CD4-positive, alpha-beta memory T cell (primary cell): ENCODE measurements at regions not wholly inside any gene's neighbourhood (a gene's known extent, or its start where the extent isn't known, plus 50 kb on each side); places are given as distances from the start of the nearest gene placed in this dataset.

ENCODE experiments used
- CTCF ChIA-PET: fragments of 350-600 bp; sonication (Branson Sonifier 250); formaldehyde crosslinking; loops from one replicate; lab custom pipeline; 2021; ENCODE audit warnings: inconsistent platforms; ENCODE audit not compliant: partially characterized antibody; lab: Charles Lee
- POLR2A ChIA-PET: fragments of 350-600 bp; sonication (Branson Sonifier 250); formaldehyde crosslinking; loops from one replicate; lab custom pipeline; 2021; ENCODE audit not compliant: partially characterized antibody; lab: Charles Lee
- DNase-seq, 5 donors: peaks; one replicate each; pipeline versions ENCODE4 v3.0.0 to v3.0.0-alpha.2; 2020 to 2022; ENCODE audit warnings: mixed read lengths in 1 of 5
- H3K27ac ChIP-seq: one replicate; pipeline ENCODE4 v1.7.0; 2013; ENCODE audit warnings: low read depth, low read length
- H3K27me3 ChIP-seq: 2 replicates; pipeline ENCODE4 v1.7.0; 2013; ENCODE audit warnings: mild to moderate bottlenecking, low read length, moderate library complexity; ENCODE audit not compliant: insufficient read depth
- H3K36me3 ChIP-seq: 2 replicates; pipeline ENCODE4 v1.7.0; 2013; ENCODE audit warnings: mild to moderate bottlenecking, low read length, moderate library complexity; ENCODE audit not compliant: insufficient read depth
- H3K4me1 ChIP-seq: 2 replicates; pipeline ENCODE4 v1.7.0; 2013; ENCODE audit warnings: mild to moderate bottlenecking, low read length, moderate library complexity; ENCODE audit not compliant: insufficient read depth
- H3K4me3 ChIP-seq, 2 donors: one replicate each; pipeline ENCODE4 v1.7.0; 2013; ENCODE audit warnings: low read length in 2 of 2, mild to moderate bottlenecking in 1 of 2
- H3K9me3 ChIP-seq, 2 donors: one replicate each; pipeline ENCODE4 v1.7.0; 2013; ENCODE audit warnings: low read length in 2 of 2, control low read depth in 1 of 2; ENCODE audit not compliant: control insufficient read depth in 1 of 2
- H3K27ac Mint-ChIP-seq, 7 donors: one replicate each; pipeline ENCODE4 v1.8.0; 2020 to 2021; ENCODE audit warnings: mixed read lengths in 7 of 7, mild to moderate bottlenecking in 6 of 7, inconsistent platforms in 3 of 7, moderate library complexity in 3 of 7
- H3K27me3 Mint-ChIP-seq, 2 donors: one replicate each; pipeline ENCODE4 v1.8.0; 2020 to 2021; ENCODE audit warnings: mixed read lengths in 2 of 2
- H3K36me3 Mint-ChIP-seq, 2 donors: one replicate each; pipeline ENCODE4 v1.8.0; 2020 to 2021; ENCODE audit warnings: mixed read lengths in 2 of 2, inconsistent platforms in 1 of 2, mild to moderate bottlenecking in 1 of 2
- H3K4me1 Mint-ChIP-seq, 4 donors: one replicate each; pipeline ENCODE4 v1.8.0; 2020 to 2021; ENCODE audit warnings: mixed read lengths in 4 of 4, mild to moderate bottlenecking in 1 of 4
- H3K4me3 Mint-ChIP-seq, 8 donors: one replicate each; pipeline ENCODE4 v1.8.0; 2020 to 2021; ENCODE audit warnings: mixed read lengths in 8 of 8, mild to moderate bottlenecking in 7 of 8, moderate library complexity in 6 of 8, inconsistent platforms in 3 of 8
- H3K9me3 Mint-ChIP-seq, 8 donors: one replicate each; pipeline ENCODE4 v1.8.0; 2020 to 2021; ENCODE audit warnings: mixed read lengths in 8 of 8, mild to moderate bottlenecking in 5 of 8, inconsistent platforms in 3 of 8, moderate library complexity in 1 of 8
- intact Hi-C: fragments of 100-400 bp; cut with micrococcal nuclease; formaldehyde crosslinking; loops from one replicate; pipeline ENCODE4 v1.15.1; 2023

GRCh38 chr11:22567759-22568158 is 57.9 kb downstream of the FANCF start:
- no peaks in the 10 kb centered on the region for H3K4me1 Mint-ChIP-seq
- no peak overlapping the region for H3K27ac Mint-ChIP-seq
- Histone ChIP-seq H3K27ac (no peak overlapping the region), H3K36me3 (no peaks in the 10 kb centered on the region), H3K9me3 (no peaks in the 10 kb centered on the region), H3K4me3 (no peak overlapping the region), H3K27me3 (no peaks in the 10 kb centered on the region), H3K4me1 (no peaks in the 10 kb centered on the region)
- DNase-seq = no peak
- no peak overlapping the region for H3K4me3 Mint-ChIP-seq
- no peaks in the 10 kb centered on the region for H3K36me3 Mint-ChIP-seq
- H3K9me3 Mint-ChIP-seq = peaks cover 0 to 7% (median 0%) of the 10 kb centered on the region in 8 donors
- CTCF ChIA-PET = no interaction called here
- peaks cover 7 to 10% of the 10 kb centered on the region in 2 donors for H3K27me3 Mint-ChIP-seq
- intact Hi-C loops = no loop called here
- POLR2A ChIA-PET = no interaction called here

DNA sequence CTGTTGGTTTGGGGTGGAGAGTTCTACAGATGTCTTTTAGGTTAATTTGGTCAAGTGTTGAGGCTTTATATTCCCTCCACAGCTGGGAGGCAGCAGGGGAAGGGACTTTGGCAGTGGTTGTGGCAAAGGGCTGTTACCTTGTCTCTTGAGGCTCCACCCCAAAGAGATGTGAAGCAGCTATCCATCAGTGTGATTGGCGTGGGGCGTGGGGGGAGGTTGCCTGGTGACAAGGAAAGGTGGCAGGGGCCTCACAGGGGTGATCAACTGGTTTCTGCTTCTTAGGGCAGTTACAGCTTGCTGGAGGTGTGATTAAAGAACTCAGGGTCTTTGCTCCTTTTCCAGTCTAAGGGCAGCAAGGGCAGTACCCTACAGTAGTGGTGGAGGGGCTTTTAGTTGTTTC is 59.3 kb downstream of the FANCF start:
- Histone ChIP-seq H3K27me3 (no peaks in the 10 kb centered on the region), H3K27ac (no peak overlapping the region), H3K4me3 (no peak overlapping the region), H3K4me1 (no peaks in the 10 kb centered on the region), H3K36me3 (no peaks in the 10 kb centered on the region), H3K9me3 (no peaks in the 10 kb centered on the region)
- H3K4me1 Mint-ChIP-seq = no peaks in the 10 kb centered on the region
- DNase-seq = no peak
- H3K36me3 Mint-ChIP-seq = no peaks in the 10 kb centered on the region
- H3K9me3 Mint-ChIP-seq = peaks cover 0 to 7% (median 0%) of the 10 kb centered on the region in 8 donors
- H3K27me3 Mint-ChIP-seq = peaks cover 5 to 8% of the 10 kb centered on the region in 2 donors
- POLR2A ChIA-PET = no interaction called here
- CTCF ChIA-PET = no interaction called here
- H3K27ac Mint-ChIP-seq = no peak overlapping the region
- H3K4me3 Mint-ChIP-seq = no peak overlapping the region
- intact Hi-C loops = no loop called here

DNA sequence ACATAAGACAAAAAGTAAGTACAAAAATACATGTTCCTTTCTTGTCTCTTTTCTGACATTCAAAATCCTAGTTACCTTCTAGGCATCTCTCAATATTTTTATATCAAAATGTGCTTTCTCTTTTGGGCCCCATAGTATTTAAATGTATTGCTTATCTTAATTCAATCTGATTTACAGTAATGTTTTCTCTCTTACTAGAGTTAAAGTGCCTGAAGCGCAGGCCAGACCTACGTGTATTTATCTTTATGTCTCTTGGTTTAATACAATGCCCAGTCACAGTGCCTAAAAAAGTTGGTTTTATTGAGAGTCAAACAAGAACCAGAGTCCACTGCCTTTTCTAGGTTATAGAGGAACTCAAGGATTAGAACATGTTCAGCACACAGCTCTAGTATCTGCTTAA is 64.3 kb downstream of the FANCF start:
- Histone ChIP-seq H3K9me3 (no peaks in the 10 kb centered on the region), H3K36me3 (no peaks in the 10 kb centered on the region), H3K4me1 (no peaks in the 10 kb centered on the region), H3K27ac (no peak overlapping the region), H3K4me3 (no peak overlapping the region), H3K27me3 (no peaks in the 10 kb centered on the region)
- H3K4me1 Mint-ChIP-seq = no peaks in the 10 kb centered on the region
- CTCF ChIA-PET = no interaction called here
- no peak overlapping the region for H3K27ac Mint-ChIP-seq
- peaks cover 0 to 7% (median 0%) of the 10 kb centered on the region in 8 donors for H3K9me3 Mint-ChIP-seq
- H3K27me3 Mint-ChIP-seq = peaks cover 4 to 8% of the 10 kb centered on the region in 2 donors
- no peak for DNase-seq
- intact Hi-C loops = no loop called here
- POLR2A ChIA-PET = no interaction called here
- H3K36me3 Mint-ChIP-seq = no peaks in the 10 kb centered on the region
- no peak overlapping the region for H3K4me3 Mint-ChIP-seq

GRCh38 chr11:22559416-22559815 is 66.2 kb downstream of the FANCF start:
- POLR2A ChIA-PET = no interaction called here

GRCh38 chr11:22558664-22559063 is 67.0 kb downstream of the FANCF start:
- no peak overlapping the region for H3K27ac ChIP-seq
- no peaks in the 10 kb centered on the region for H3K36me3 ChIP-seq
- no peak overlapping the region for H3K4me3 ChIP-seq
- Mint-ChIP-seq H3K4me3 (no peak overlapping the region), H3K9me3 (no peaks in the 10 kb centered on the region), H3K27ac (no peak overlapping the region), H3K36me3 (no peaks in the 10 kb centered on the region), H3K27me3 (peaks cover 2 to 3% of the 10 kb centered on the region in 2 donors), H3K4me1 (no peaks in the 10 kb centered on the region)
- no peaks in the 10 kb centered on the region for H3K27me3 ChIP-seq
- ChIA-PET CTCF (no interaction called here), POLR2A (no interaction called here)
- intact Hi-C loops = no loop called here
- H3K9me3 ChIP-seq = no peaks in the 10 kb centered on the region
- no peak for DNase-seq
- no peaks in the 10 kb centered on the region for H3K4me1 ChIP-seq

More at GRCh38 chr11:22559416-22559815, 66.2 kb downstream of the FANCF start:
- no peak overlapping the region for H3K27ac Mint-ChIP-seq
- Histone ChIP-seq H3K4me1 (no peaks in the 10 kb centered on the region), H3K27me3 (no peaks in the 10 kb centered on the region), H3K27ac (no peak overlapping the region), H3K9me3 (no peaks in the 10 kb centered on the region), H3K4me3 (no peak overlapping the region), H3K36me3 (no peaks in the 10 kb centered on the region)
- no peak for DNase-seq
- peaks cover 2 to 3% of the 10 kb centered on the region in 2 donors for H3K27me3 Mint-ChIP-seq
- H3K4me3 Mint-ChIP-seq = no peak overlapping the region
- peaks cover 0 to 3% (median 0%) of the 10 kb centered on the region in 8 donors for H3K9me3 Mint-ChIP-seq
- intact Hi-C loops = no loop called here
- CTCF ChIA-PET = no interaction called here
- no peaks in the 10 kb centered on the region for H3K36me3 Mint-ChIP-seq
- no peaks in the 10 kb centered on the region for H3K4me1 Mint-ChIP-seq

DNA sequence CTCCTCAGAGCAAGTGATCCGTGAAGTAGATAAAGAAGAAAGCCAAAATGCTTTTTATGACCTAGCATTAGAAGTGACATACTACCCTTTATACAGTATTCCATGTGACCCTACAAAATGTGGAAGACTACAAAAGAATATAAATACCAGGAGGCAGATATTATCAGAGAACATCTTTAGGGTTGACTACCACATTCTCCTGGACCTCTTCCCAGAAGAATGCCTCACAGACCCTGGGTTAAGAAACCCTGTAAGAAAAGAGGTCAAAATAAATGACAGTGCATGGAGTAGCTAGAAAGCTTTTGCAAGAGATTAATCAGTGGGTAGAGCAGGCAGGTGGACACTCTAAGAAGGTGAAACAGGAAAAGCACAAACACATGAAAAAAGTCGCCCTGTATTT is 69.2 kb downstream of the FANCF start:
- no peak overlapping the region for H3K27ac ChIP-seq
- no peaks in the 10 kb centered on the region for H3K36me3 Mint-ChIP-seq
- no peaks in the 10 kb centered on the region for H3K9me3 ChIP-seq
- H3K27ac Mint-ChIP-seq = no peak overlapping the region
- ChIA-PET POLR2A (no interaction called here), CTCF (no interaction called here)
- H3K4me3 Mint-ChIP-seq = no peak overlapping the region
- H3K9me3 Mint-ChIP-seq = peaks cover 0 to 2% (median 0%) of the 10 kb centered on the region in 8 donors
- H3K36me3 ChIP-seq = no peaks in the 10 kb centered on the region
- peaks cover 3% of the 10 kb centered on the region in 2 donors for H3K27me3 Mint-ChIP-seq
- no peak overlapping the region for H3K4me3 ChIP-seq
- no peak for DNase-seq
- no peaks in the 10 kb centered on the region for H3K27me3 ChIP-seq
- no peaks in the 10 kb centered on the region for H3K4me1 ChIP-seq
- intact Hi-C loops = no loop called here
- no peaks in the 10 kb centered on the region for H3K4me1 Mint-ChIP-seq

DNA sequence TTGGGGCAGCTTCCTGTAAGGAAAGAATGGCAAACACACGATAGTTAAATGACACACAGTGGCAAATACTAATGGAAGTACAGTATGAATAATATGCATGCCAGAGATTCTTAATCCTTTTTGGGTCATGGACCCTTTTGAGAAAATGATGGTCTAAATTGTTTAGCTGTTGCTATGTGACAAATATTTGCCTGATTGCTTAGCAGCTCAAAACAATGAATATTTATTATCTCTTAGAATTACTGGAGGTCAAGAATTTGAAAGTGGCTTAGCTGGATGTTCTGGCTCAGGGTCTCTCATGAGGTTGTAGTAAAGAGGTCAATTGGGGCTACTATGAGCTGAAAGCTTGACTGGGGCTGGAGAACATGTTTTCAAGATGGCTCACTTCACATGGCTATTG is 69.7 kb downstream of the FANCF start:
- no peak for DNase-seq
- POLR2A ChIA-PET = no interaction called here

GRCh38 chr11:22554221-22554620 is 71.4 kb downstream of the FANCF start:
- no peaks in the 10 kb centered on the region for H3K4me1 Mint-ChIP-seq
- H3K4me3 Mint-ChIP-seq = no peak overlapping the region
- Histone ChIP-seq H3K4me3 (no peak overlapping the region), H3K9me3 (no peaks in the 10 kb centered on the region), H3K4me1 (no peaks in the 10 kb centered on the region), H3K27me3 (no peaks in the 10 kb centered on the region), H3K27ac (no peak overlapping the region), H3K36me3 (no peaks in the 10 kb centered on the region)
- no peak for DNase-seq
- H3K9me3 Mint-ChIP-seq = peaks cover 0 to 2% (median 0%) of the 10 kb centered on the region in 8 donors
- ChIA-PET POLR2A (no interaction called here), CTCF (no interaction called here)
- intact Hi-C loops = no loop called here
- H3K36me3 Mint-ChIP-seq = no peaks in the 10 kb centered on the region
- H3K27me3 Mint-ChIP-seq = peaks cover 4% of the 10 kb centered on the region in 2 donors
- no peak overlapping the region for H3K27ac Mint-ChIP-seq

More for the DNA sequence above, 69.7 kb downstream of the FANCF start:
- Histone ChIP-seq H3K4me1 (no peaks in the 10 kb centered on the region), H3K9me3 (no peaks in the 10 kb centered on the region), H3K4me3 (no peak overlapping the region), H3K27ac (no peak overlapping the region), H3K36me3 (no peaks in the 10 kb centered on the region), H3K27me3 (no peaks in the 10 kb centered on the region)
- peaks cover 3% of the 10 kb centered on the region in 2 donors for H3K27me3 Mint-ChIP-seq
- H3K4me1 Mint-ChIP-seq = no peaks in the 10 kb centered on the region
- no peak overlapping the region for H3K27ac Mint-ChIP-seq
- intact Hi-C loops = no loop called here
- no peak overlapping the region for H3K4me3 Mint-ChIP-seq
- CTCF ChIA-PET = no interaction called here
- no peaks in the 10 kb centered on the region for H3K36me3 Mint-ChIP-seq
- H3K9me3 Mint-ChIP-seq = peaks cover 0 to 2% (median 0%) of the 10 kb centered on the region in 8 donors
